ENCODE measurements at regions not wholly inside any gene's neighbourhood (a gene's known extent, or its start where the extent isn't known, plus 50 kb on each side); places are given as distances from the start of the nearest gene placed in this dataset.

- Mint-ChIP-seq H3K4me1 (ENCODE audit: low read depth) (no peaks in the 10 kb centered on the region), H3K27ac (no peak overlapping the region), H3K27me3 (ENCODE audit: low read depth) (no peaks in the 10 kb centered on the region), H3K4me3 (no peak overlapping the region), H3K9me3 (peaks cover 4% of the 10 kb centered on the region), H3K36me3 (ENCODE audit: low read depth) (no peaks in the 10 kb centered on the region)
- DNase-seq (ENCODE audit: low spot score), result no peak
Observed at GRCh38 chr16:87165885-87166284, 151.3 kb downstream of the C16orf95 start.

- H3K4me1 Mint-ChIP-seq (ENCODE audit: low read depth), result no peaks in the 10 kb centered on the region
- DNase-seq (ENCODE audit: low spot score), result no peak
- H3K9me3 Mint-ChIP-seq, result peaks cover 4% of the 10 kb centered on the region
- no peak overlapping the region for H3K27ac Mint-ChIP-seq
- no peaks in the 10 kb centered on the region for H3K36me3 Mint-ChIP-seq (ENCODE audit: low read depth)
- H3K4me3 Mint-ChIP-seq, result no peak overlapping the region
- no peaks in the 10 kb centered on the region for H3K27me3 Mint-ChIP-seq (ENCODE audit: low read depth)
Observed at GRCh38 chr16:87166321-87166720, 150.9 kb downstream of the C16orf95 start.

GRCh38 chr16:87166934-87167333 is 150.3 kb downstream of the C16orf95 start:
- Mint-ChIP-seq H3K36me3 (ENCODE audit: low read depth) (no peaks in the 10 kb centered on the region), H3K27me3 (ENCODE audit: low read depth) (no peaks in the 10 kb centered on the region), H3K4me1 (ENCODE audit: low read depth) (no peaks in the 10 kb centered on the region), H3K27ac (no peak overlapping the region), H3K4me3 (no peak overlapping the region), H3K9me3 (peaks cover 4% of the 10 kb centered on the region)
- no peak for DNase-seq (ENCODE audit: low spot score)

- DNase-seq (ENCODE audit: low spot score), result no peak
- no peaks in the 10 kb centered on the region for H3K27me3 Mint-ChIP-seq (ENCODE audit: low read depth)
Observed at GRCh38 chr16:87169509-87169995, 147.6 kb downstream of the C16orf95 start.

GRCh38 chr16:87170310-87170709 is 146.9 kb downstream of the C16orf95 start:
- Mint-ChIP-seq H3K4me3 (no peak overlapping the region), H3K27me3 (ENCODE audit: low read depth) (no peaks in the 10 kb centered on the region), H3K4me1 (ENCODE audit: low read depth) (no peaks in the 10 kb centered on the region), H3K36me3 (ENCODE audit: low read depth) (no peaks in the 10 kb centered on the region), H3K27ac (no peak overlapping the region), H3K9me3 (no peaks in the 10 kb centered on the region)
- no peak for DNase-seq (ENCODE audit: low spot score)

More at GRCh38 chr16:87169509-87169995, 147.6 kb downstream of the C16orf95 start:
- no peaks in the 10 kb centered on the region for H3K9me3 Mint-ChIP-seq
- H3K4me3 Mint-ChIP-seq, result no peak overlapping the region
- H3K27ac Mint-ChIP-seq, result no peak overlapping the region
- no peaks in the 10 kb centered on the region for H3K4me1 Mint-ChIP-seq (ENCODE audit: low read depth)
- H3K36me3 Mint-ChIP-seq (ENCODE audit: low read depth), result no peaks in the 10 kb centered on the region

GRCh38 chr16:87171723-87172122 is 145.5 kb downstream of the C16orf95 start:
- H3K27me3 Mint-ChIP-seq (ENCODE audit: low read depth), result no peaks in the 10 kb centered on the region
- no peaks in the 10 kb centered on the region for H3K36me3 Mint-ChIP-seq (ENCODE audit: low read depth)
- DNase-seq (ENCODE audit: low spot score), result no peak
- H3K27ac Mint-ChIP-seq, result no peak overlapping the region
- H3K4me1 Mint-ChIP-seq (ENCODE audit: low read depth), result no peaks in the 10 kb centered on the region
- H3K4me3 Mint-ChIP-seq, result no peak overlapping the region
- H3K9me3 Mint-ChIP-seq, result no peaks in the 10 kb centered on the region

- no peaks in the 10 kb centered on the region for H3K36me3 Mint-ChIP-seq (ENCODE audit: low read depth)
- no peak overlapping the region for H3K27ac Mint-ChIP-seq
- no peak overlapping the region for H3K4me3 Mint-ChIP-seq
- H3K9me3 Mint-ChIP-seq, result no peaks in the 10 kb centered on the region
- no peak for DNase-seq (ENCODE audit: low spot score)
- H3K4me1 Mint-ChIP-seq (ENCODE audit: low read depth), result no peaks in the 10 kb centered on the region
- no peaks in the 10 kb centered on the region for H3K27me3 Mint-ChIP-seq (ENCODE audit: low read depth)
Observed at GRCh38 chr16:87172632-87173031, 144.6 kb downstream of the C16orf95 start.

GRCh38 chr16:87173294-87173893 is 143.8 kb downstream of the C16orf95 start:
- no peaks in the 10 kb centered on the region for H3K4me1 Mint-ChIP-seq (ENCODE audit: low read depth)
- H3K27ac Mint-ChIP-seq, result no peak overlapping the region
- DNase-seq (ENCODE audit: low spot score), result no peak
- H3K27me3 Mint-ChIP-seq (ENCODE audit: low read depth), result no peaks in the 10 kb centered on the region
- H3K4me3 Mint-ChIP-seq, result no peak overlapping the region
- H3K9me3 Mint-ChIP-seq, result no peaks in the 10 kb centered on the region
- no peaks in the 10 kb centered on the region for H3K36me3 Mint-ChIP-seq (ENCODE audit: low read depth)

- no peaks in the 10 kb centered on the region for H3K4me1 Mint-ChIP-seq (ENCODE audit: low read depth)
- DNase-seq (ENCODE audit: low spot score), result no peak
- no peaks in the 10 kb centered on the region for H3K9me3 Mint-ChIP-seq
- H3K36me3 Mint-ChIP-seq (ENCODE audit: low read depth), result no peaks in the 10 kb centered on the region
- no peak overlapping the region for H3K27ac Mint-ChIP-seq
- H3K4me3 Mint-ChIP-seq, result no peak overlapping the region
- no peaks in the 10 kb centered on the region for H3K27me3 Mint-ChIP-seq (ENCODE audit: low read depth)
Observed at GRCh38 chr16:87174061-87174460, 143.1 kb downstream of the C16orf95 start.

GRCh38 chr16:87176735-87177134 is 140.5 kb downstream of the C16orf95 start:
- Mint-ChIP-seq H3K4me3 (no peak overlapping the region), H3K36me3 (ENCODE audit: low read depth) (no peaks in the 10 kb centered on the region), H3K27me3 (ENCODE audit: low read depth) (no peaks in the 10 kb centered on the region), H3K4me1 (ENCODE audit: low read depth) (no peaks in the 10 kb centered on the region), H3K9me3 (no peaks in the 10 kb centered on the region), H3K27ac (no peak overlapping the region)
- DNase-seq (ENCODE audit: low spot score), result no peak

- H3K4me1 Mint-ChIP-seq (ENCODE audit: low read depth), result no peaks in the 10 kb centered on the region
- H3K36me3 Mint-ChIP-seq (ENCODE audit: low read depth), result no peaks in the 10 kb centered on the region
- no peak for DNase-seq (ENCODE audit: low spot score)
- H3K27me3 Mint-ChIP-seq (ENCODE audit: low read depth), result no peaks in the 10 kb centered on the region
- H3K27ac Mint-ChIP-seq, result no peak overlapping the region
- no peaks in the 10 kb centered on the region for H3K9me3 Mint-ChIP-seq
- no peak overlapping the region for H3K4me3 Mint-ChIP-seq
Observed at GRCh38 chr16:87177673-87178072, 139.5 kb downstream of the C16orf95 start.

GRCh38 chr16:87178177-87178863 is 138.9 kb downstream of the C16orf95 start:
- DNase-seq (ENCODE audit: low spot score), result no peak
- Mint-ChIP-seq H3K27ac (no peak overlapping the region), H3K4me3 (no peak overlapping the region), H3K9me3 (no peaks in the 10 kb centered on the region), H3K36me3 (ENCODE audit: low read depth) (no peaks in the 10 kb centered on the region), H3K4me1 (ENCODE audit: low read depth) (no peaks in the 10 kb centered on the region), H3K27me3 (ENCODE audit: low read depth) (no peaks in the 10 kb centered on the region)

GRCh38 chr16:87178977-87179376 is 138.2 kb downstream of the C16orf95 start:
- H3K36me3 Mint-ChIP-seq (ENCODE audit: low read depth), result no peaks in the 10 kb centered on the region
- no peaks in the 10 kb centered on the region for H3K4me1 Mint-ChIP-seq (ENCODE audit: low read depth)
- H3K4me3 Mint-ChIP-seq, result no peak overlapping the region
- DNase-seq (ENCODE audit: low spot score), result no peak
- no peaks in the 10 kb centered on the region for H3K9me3 Mint-ChIP-seq
- no peaks in the 10 kb centered on the region for H3K27me3 Mint-ChIP-seq (ENCODE audit: low read depth)
- H3K27ac Mint-ChIP-seq, result no peak overlapping the region

- no peaks in the 10 kb centered on the region for H3K27me3 Mint-ChIP-seq (ENCODE audit: low read depth)
- H3K4me1 Mint-ChIP-seq (ENCODE audit: low read depth), result no peaks in the 10 kb centered on the region
- DNase-seq (ENCODE audit: low spot score), result no peak
- no peak overlapping the region for H3K27ac Mint-ChIP-seq
- no peak overlapping the region for H3K4me3 Mint-ChIP-seq
- H3K36me3 Mint-ChIP-seq (ENCODE audit: low read depth), result no peaks in the 10 kb centered on the region
- H3K9me3 Mint-ChIP-seq, result no peaks in the 10 kb centered on the region
Observed at GRCh38 chr16:87180069-87180468, 137.1 kb downstream of the C16orf95 start.

GRCh38 chr16:87182759-87183158 is 134.4 kb downstream of the C16orf95 start:
- Mint-ChIP-seq H3K27ac (no peak overlapping the region), H3K4me3 (no peak overlapping the region)

More at GRCh38 chr16:87182759-87183158, 134.4 kb downstream of the C16orf95 start:
- Mint-ChIP-seq H3K36me3 (ENCODE audit: low read depth) (peaks cover 3% of the 10 kb centered on the region), H3K4me1 (ENCODE audit: low read depth) (no peaks in the 10 kb centered on the region), H3K27me3 (ENCODE audit: low read depth) (no peaks in the 10 kb centered on the region), H3K9me3 (peaks cover 11% of the 10 kb centered on the region)
- DNase-seq (ENCODE audit: low spot score), result no peak

Data from T-helper 2 cell treated with Interferon-gamma antibody and Interleukin-4, amounts not matched to agents 5 μg/mL and 100 μg/mL, for 36 hours (primary cell).